AG04449 (cell line): ENCODE measurements at regions not wholly inside any gene's neighbourhood (a gene's known extent, or its start where the extent isn't known, plus 50 kb on each side); places are given as distances from the start of the nearest gene placed in this dataset.

ENCODE experiments used
- CTCF ChIA-PET: fragments of 350-600 bp; formaldehyde crosslinking; extraction: SDS; loops from one replicate; lab custom pipeline; 2021; ENCODE audit warnings: antibody characterized with exemption; lab: Yijun Ruan, JAX
- POLR2A ChIA-PET: fragments of 400-600, 350-600 bp; formaldehyde crosslinking; extraction: SDS; loops from one replicate; lab custom pipeline; 2020; ENCODE audit warnings: antibody characterized with exemption, inconsistent platforms; lab: Yijun Ruan, JAX
- DNase-seq: peaks from one replicate; pipeline ENCODE4 v3.0.0-alpha.2; 2010; ENCODE audit warnings: low read depth, low spot score
- H3K4me3 ChIP-seq: 2 replicates; pipeline ENCODE4 v1.5.1; 2011; ENCODE audit warnings: low read depth, mild to moderate bottlenecking, control low read depth, low read length
- CTCF ChIP-seq: IDR thresholded peaks from one replicate; pipeline ENCODE4 v1.5.1; 2011; ENCODE audit warnings: mild to moderate bottlenecking, moderate library complexity, low read length, control low read depth, inconsistent platforms; ENCODE audit not compliant: insufficient read depth; ENCODE audit errors: missing control alignments

- no peak for DNase-seq
- H3K4me3 ChIP-seq, result no peak overlapping the region
- TF ChIP-seq CTCF, result no peak
- CTCF ChIA-PET, result no interaction called here
- POLR2A ChIA-PET, result no interaction called here
These were observed 59.1 kb upstream of the ELAC2 start for GRCh38 chr17:13076905-13077304.

GRCh38 chr17:13074026-13074425, 56.2 kb upstream of the ELAC2 start:
- ChIA-PET POLR2A (no interaction called here), CTCF (interaction anchor here (1.0 to 1.3 kb wide), 3 partner anchors 9 to 43 kb away, joined by 3 to 4 read pairs (median 4); no protein-coding TSS in a partner anchor)
- no peak overlapping the region for H3K4me3 ChIP-seq
- no peak for TF ChIP-seq CTCF
- DNase-seq, result peak; percentile 31

GRCh38 chr17:13073018-13073417, 55.2 kb upstream of the ELAC2 start:
- H3K4me3 ChIP-seq, result no peak overlapping the region
- DNase-seq, result no peak
- TF ChIP-seq CTCF, result no peak
- CTCF ChIA-PET, result interaction anchor here (0.5 to 1.5 kb wide), 4 partner anchors 8 to 993 kb away, joined by 3 to 5 read pairs (median 4); no protein-coding TSS in a partner anchor
- POLR2A ChIA-PET, result no interaction called here

GRCh38 chr17:13070732-13071131, 52.9 kb upstream of the ELAC2 start:
- DNase-seq, result no peak
- CTCF ChIA-PET, result no interaction called here
- POLR2A ChIA-PET, result no interaction called here
- TF ChIP-seq CTCF, result no peak
- no peak overlapping the region for H3K4me3 ChIP-seq

- ChIA-PET CTCF (interaction anchor here (1.7 kb wide), 1 partner anchor 37 kb away, joined by 4 read pairs; no protein-coding TSS in a partner anchor), POLR2A (no interaction called here)
- no peak overlapping the region for H3K4me3 ChIP-seq
- DNase-seq, result no peak
- TF ChIP-seq CTCF, result no peak
These were observed 49.9 kb upstream of the ELAC2 start for GRCh38 chr17:13067629-13068303.
